ENCODE measurements at regions not wholly inside any gene's neighbourhood (a gene's known extent, or its start where the extent isn't known, plus 50 kb on each side); places are given as distances from the start of the nearest gene placed in this dataset.
A peak's percentile ranks its signal among the peaks of the same experiment; 100 is the strongest.

- Mint-ChIP-seq H3K36me3 (no peaks in the 10 kb centered on the region), H3K9me3 (no peaks in the 10 kb centered on the region), H3K4me1 (ENCODE audit: low read depth) (no peaks in the 10 kb centered on the region), H3K27ac (no peak overlapping the region), H3K27me3 (no peaks in the 10 kb centered on the region), H3K4me3 (no peak overlapping the region)
- POLR2A ChIA-PET = no interaction called here
- intact Hi-C loops (cut with micrococcal nuclease) = no loop called here
- DNase-seq = no peak
- CTCF ChIA-PET = no interaction called here
These were observed 309.9 kb upstream of the PPP1R2C start for GRCh38 chrX:43087830-43088229.

GRCh38 chrX:43096830-43097229, 318.9 kb upstream of the PPP1R2C start:
- Mint-ChIP-seq H3K36me3 (no peaks in the 10 kb centered on the region), H3K4me1 (ENCODE audit: low read depth) (peaks cover 4% of the 10 kb centered on the region), H3K4me3 (no peak overlapping the region), H3K27ac (no peak overlapping the region), H3K27me3 (no peaks in the 10 kb centered on the region), H3K9me3 (no peaks in the 10 kb centered on the region)
- intact Hi-C loops (cut with micrococcal nuclease) = no loop called here
- CTCF ChIA-PET = no interaction called here
- POLR2A ChIA-PET = no interaction called here
- no peak for DNase-seq

GRCh38 chrX:43106009-43106408, 328.0 kb upstream of the PPP1R2C start:
- Mint-ChIP-seq H3K4me3 (peak overlapping the region; percentile 16), H3K27ac (no peak overlapping the region), H3K27me3 (no peaks in the 10 kb centered on the region), H3K4me1 (ENCODE audit: low read depth) (peaks cover 6% of the 10 kb centered on the region), H3K36me3 (no peaks in the 10 kb centered on the region), H3K9me3 (no peaks in the 10 kb centered on the region)
- POLR2A ChIA-PET = no interaction called here
- intact Hi-C loops (cut with micrococcal nuclease) = no loop called here
- DNase-seq = no peak
- CTCF ChIA-PET = no interaction called here

- Mint-ChIP-seq H3K27ac (no peak overlapping the region), H3K4me3 (no peak overlapping the region), H3K4me1 (ENCODE audit: low read depth) (peaks cover 6% of the 10 kb centered on the region), H3K9me3 (no peaks in the 10 kb centered on the region), H3K27me3 (no peaks in the 10 kb centered on the region), H3K36me3 (no peaks in the 10 kb centered on the region)
- intact Hi-C loops (cut with micrococcal nuclease) = no loop called here
- CTCF ChIA-PET = interaction anchor here (0.7 kb wide), 1 partner anchor 182 kb away, joined by 4 read pairs; no protein-coding TSS in a partner anchor
- no peak for DNase-seq
- POLR2A ChIA-PET = no interaction called here
These were observed 330.9 kb upstream of the PPP1R2C start for GRCh38 chrX:43108828-43109227.

GRCh38 chrX:43121637-43122036, 343.7 kb upstream of the PPP1R2C start:
- Mint-ChIP-seq H3K4me1 (ENCODE audit: low read depth) (peaks cover 3% of the 10 kb centered on the region), H3K36me3 (no peaks in the 10 kb centered on the region), H3K27ac (no peak overlapping the region), H3K27me3 (no peaks in the 10 kb centered on the region), H3K4me3 (no peak overlapping the region), H3K9me3 (no peaks in the 10 kb centered on the region)
- peak; percentile 8 for DNase-seq
- CTCF ChIA-PET = no interaction called here
- POLR2A ChIA-PET = no interaction called here
- intact Hi-C loops (cut with micrococcal nuclease) = no loop called here

- ChIA-PET CTCF (no interaction called here), POLR2A (no interaction called here)
- H3K27me3 Mint-ChIP-seq = no peaks in the 10 kb centered on the region
- DNase-seq = no peak
- H3K9me3 Mint-ChIP-seq = peaks cover 2% of the 10 kb centered on the region
- intact Hi-C loops (cut with micrococcal nuclease) = no loop called here
- no peak overlapping the region for H3K4me3 Mint-ChIP-seq
- peaks cover 2% of the 10 kb centered on the region for H3K4me1 Mint-ChIP-seq (ENCODE audit: low read depth)
- H3K36me3 Mint-ChIP-seq = no peaks in the 10 kb centered on the region
- H3K27ac Mint-ChIP-seq = no peak overlapping the region
These were observed 361.7 kb upstream of the PPP1R2C start for GRCh38 chrX:43139645-43140044.

GRCh38 chrX:43140582-43140981, 362.6 kb upstream of the PPP1R2C start:
- H3K36me3 Mint-ChIP-seq = no peaks in the 10 kb centered on the region
- H3K4me3 Mint-ChIP-seq = no peak overlapping the region
- POLR2A ChIA-PET = no interaction called here
- intact Hi-C loops (cut with micrococcal nuclease) = no loop called here
- H3K4me1 Mint-ChIP-seq (ENCODE audit: low read depth) = peaks cover 2% of the 10 kb centered on the region
- no peak overlapping the region for H3K27ac Mint-ChIP-seq
- no peaks in the 10 kb centered on the region for H3K9me3 Mint-ChIP-seq
- no peak for DNase-seq
- CTCF ChIA-PET = no interaction called here
- no peaks in the 10 kb centered on the region for H3K27me3 Mint-ChIP-seq

- ChIA-PET POLR2A (no interaction called here), CTCF (no interaction called here)
- Mint-ChIP-seq H3K27ac (no peak overlapping the region), H3K27me3 (no peaks in the 10 kb centered on the region), H3K36me3 (no peaks in the 10 kb centered on the region), H3K4me3 (no peak overlapping the region), H3K4me1 (ENCODE audit: low read depth) (peaks cover 2% of the 10 kb centered on the region), H3K9me3 (no peaks in the 10 kb centered on the region)
- intact Hi-C loops (cut with micrococcal nuclease) = no loop called here
- no peak for DNase-seq
These were observed 363.9 kb upstream of the PPP1R2C start for GRCh38 chrX:43141885-43142284.

- intact Hi-C loops (cut with micrococcal nuclease) = no loop called here
- ChIA-PET POLR2A (no interaction called here), CTCF (no interaction called here)
- no peak for DNase-seq
- Mint-ChIP-seq H3K27me3 (peaks cover 2% of the 10 kb centered on the region), H3K27ac (no peak overlapping the region), H3K9me3 (no peaks in the 10 kb centered on the region), H3K4me3 (no peak overlapping the region), H3K4me1 (ENCODE audit: low read depth) (peaks cover 6% of the 10 kb centered on the region), H3K36me3 (no peaks in the 10 kb centered on the region)
These were observed 370.3 kb upstream of the PPP1R2C start for GRCh38 chrX:43148305-43148704.

- CTCF ChIA-PET = no interaction called here
These were observed 387.5 kb upstream of the PPP1R2C start for GRCh38 chrX:43165343-43165920.

GRCh38 chrX:43166874-43167273, 388.9 kb upstream of the PPP1R2C start:
- Mint-ChIP-seq H3K27me3 (no peaks in the 10 kb centered on the region), H3K27ac (no peak overlapping the region), H3K4me3 (no peak overlapping the region), H3K9me3 (peaks cover 5% of the 10 kb centered on the region), H3K4me1 (ENCODE audit: low read depth) (peaks cover 13% of the 10 kb centered on the region), H3K36me3 (no peaks in the 10 kb centered on the region)
- no peak for DNase-seq
- intact Hi-C loops (cut with micrococcal nuclease) = no loop called here
- ChIA-PET POLR2A (no interaction called here), CTCF (no interaction called here)

More at GRCh38 chrX:43165343-43165920, 387.5 kb upstream of the PPP1R2C start:
- no peaks in the 10 kb centered on the region for H3K27me3 Mint-ChIP-seq
- intact Hi-C loops (cut with micrococcal nuclease) = no loop called here
- no peak overlapping the region for H3K27ac Mint-ChIP-seq
- H3K9me3 Mint-ChIP-seq = peaks cover 5% of the 10 kb centered on the region
- DNase-seq = peak; percentile 28
- no peaks in the 10 kb centered on the region for H3K36me3 Mint-ChIP-seq
- POLR2A ChIA-PET = no interaction called here
- H3K4me3 Mint-ChIP-seq = no peak overlapping the region
- H3K4me1 Mint-ChIP-seq (ENCODE audit: low read depth) = peaks cover 13% of the 10 kb centered on the region

- Mint-ChIP-seq H3K27ac (no peak overlapping the region), H3K4me3 (no peak overlapping the region), H3K9me3 (peaks cover 2% of the 10 kb centered on the region), H3K27me3 (no peaks in the 10 kb centered on the region), H3K4me1 (ENCODE audit: low read depth) (no peaks in the 10 kb centered on the region), H3K36me3 (peaks cover 2% of the 10 kb centered on the region)
- intact Hi-C loops (cut with micrococcal nuclease) = no loop called here
- ChIA-PET POLR2A (no interaction called here), CTCF (no interaction called here)
- no peak for DNase-seq
These were observed 397.5 kb upstream of the PPP1R2C start for GRCh38 chrX:43175434-43175833.

GRCh38 chrX:43176686-43177085, 398.7 kb upstream of the PPP1R2C start:
- Mint-ChIP-seq H3K36me3 (peaks cover 2% of the 10 kb centered on the region), H3K9me3 (peaks cover 2% of the 10 kb centered on the region), H3K27ac (no peak overlapping the region), H3K4me1 (ENCODE audit: low read depth) (no peaks in the 10 kb centered on the region), H3K27me3 (no peaks in the 10 kb centered on the region), H3K4me3 (no peak overlapping the region)
- intact Hi-C loops (cut with micrococcal nuclease) = no loop called here
- POLR2A ChIA-PET = no interaction called here
- CTCF ChIA-PET = interaction anchor here (0.6 kb wide), 1 partner anchor 25 kb away, joined by 3 read pairs; no protein-coding TSS in a partner anchor
- DNase-seq = no peak
